Brain microvascular endothelial cell (primary cell): ENCODE measurements at regions not wholly inside any gene's neighbourhood (a gene's known extent, or its start where the extent isn't known, plus 50 kb on each side); places are given as distances from the start of the nearest gene placed in this dataset.

Experiments
- DNase-seq: peaks from one replicate; pipeline ENCODE4 v3.0.0-alpha.2; 2020
- H3K27ac ChIP-seq: fragments of 250-450 bp; sonication (Bioruptor Pico); 2 replicates; pipeline ENCODE4 v1.5.1; 2020; ENCODE audit warnings: mild to moderate bottlenecking, moderate library complexity
- H3K27me3 ChIP-seq: fragments of 250-450 bp; sonication (Bioruptor Pico); replicated peaks from 2 replicates; pipeline ENCODE4 v1.5.1; 2020; ENCODE audit warnings: mild to moderate bottlenecking
- H3K36me3 ChIP-seq: fragments of 250-450 bp; sonication (Bioruptor Pico); replicated peaks from 2 replicates; pipeline ENCODE4 v1.5.1; 2020; ENCODE audit warnings: mild to moderate bottlenecking
- H3K4me3 ChIP-seq: 2 replicates; pipeline ENCODE4 v1.5.1; 2011; ENCODE audit warnings: low read depth, mild to moderate bottlenecking, control low read depth, low read length, moderate library complexity
- in situ Hi-C: cut with HindIII; loops from 2 replicates; pipeline ENCODE4 v1.10.0; 2017; ENCODE audit warnings: low sequenced_read_pairs, low pct_ligation_motif_present
- TF ChIP-seq, protein P1 (sequence below): IDR thresholded peaks from 2 replicates; pipeline ENCODE4 v1.5.1; 2011; ENCODE audit warnings: low read depth, mild to moderate bottlenecking, moderate library complexity, low read length, control low read depth, inconsistent platforms; ENCODE audit errors: missing control alignments

DNA sequence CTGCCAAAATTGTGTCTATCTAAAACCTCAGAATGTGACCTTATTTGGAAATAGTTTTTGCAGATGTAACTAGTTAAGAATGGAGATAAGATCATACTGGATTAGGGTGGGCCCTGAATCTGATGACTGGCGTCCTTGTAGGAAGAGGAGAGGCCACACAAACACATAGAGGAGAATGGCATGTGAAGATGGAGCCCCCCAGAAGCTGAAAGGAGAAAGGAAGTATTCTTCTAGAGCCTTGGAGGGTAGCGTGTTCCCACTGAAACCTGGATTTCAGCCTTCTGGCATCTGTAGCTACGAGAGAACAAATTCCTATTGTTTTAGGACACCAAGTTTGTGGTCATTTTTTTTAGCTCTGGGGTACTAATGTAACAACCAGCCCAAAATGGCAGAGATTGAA lies 423.0 kb upstream of the TPM1 start:
- TF ChIP-seq, protein P1, sequence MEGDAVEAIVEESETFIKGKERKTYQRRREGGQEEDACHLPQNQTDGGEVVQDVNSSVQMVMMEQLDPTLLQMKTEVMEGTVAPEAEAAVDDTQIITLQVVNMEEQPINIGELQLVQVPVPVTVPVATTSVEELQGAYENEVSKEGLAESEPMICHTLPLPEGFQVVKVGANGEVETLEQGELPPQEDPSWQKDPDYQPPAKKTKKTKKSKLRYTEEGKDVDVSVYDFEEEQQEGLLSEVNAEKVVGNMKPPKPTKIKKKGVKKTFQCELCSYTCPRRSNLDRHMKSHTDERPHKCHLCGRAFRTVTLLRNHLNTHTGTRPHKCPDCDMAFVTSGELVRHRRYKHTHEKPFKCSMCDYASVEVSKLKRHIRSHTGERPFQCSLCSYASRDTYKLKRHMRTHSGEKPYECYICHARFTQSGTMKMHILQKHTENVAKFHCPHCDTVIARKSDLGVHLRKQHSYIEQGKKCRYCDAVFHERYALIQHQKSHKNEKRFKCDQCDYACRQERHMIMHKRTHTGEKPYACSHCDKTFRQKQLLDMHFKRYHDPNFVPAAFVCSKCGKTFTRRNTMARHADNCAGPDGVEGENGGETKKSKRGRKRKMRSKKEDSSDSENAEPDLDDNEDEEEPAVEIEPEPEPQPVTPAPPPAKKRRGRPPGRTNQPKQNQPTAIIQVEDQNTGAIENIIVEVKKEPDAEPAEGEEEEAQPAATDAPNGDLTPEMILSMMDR, result no peak
- in situ Hi-C loops, result no loop called here
- DNase-seq, result no peak
- Histone ChIP-seq H3K27ac (no peak overlapping the region), H3K36me3 (no peaks in the 10 kb centered on the region), H3K4me3 (no peak overlapping the region), H3K27me3 (no peaks in the 10 kb centered on the region)

DNA sequence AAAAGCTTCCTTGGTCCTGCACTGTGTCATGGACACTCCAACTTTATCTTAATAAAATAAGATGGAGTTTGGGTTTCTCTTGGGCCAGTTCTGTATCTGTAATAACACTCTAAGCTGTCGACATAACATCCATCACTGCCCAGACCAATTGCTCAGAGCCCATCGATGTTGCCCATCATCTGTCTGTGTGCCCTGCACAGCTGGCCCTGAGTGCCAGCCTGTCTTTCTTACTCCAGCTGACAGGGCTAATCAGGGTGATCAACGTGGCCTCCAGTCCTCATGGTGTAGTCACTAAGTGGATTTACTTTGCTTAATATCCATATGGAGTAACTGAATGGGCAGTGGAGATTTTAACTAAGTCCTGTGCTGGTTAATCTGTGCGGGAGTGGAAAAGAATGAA lies 419.8 kb upstream of the TPM1 start:
- Histone ChIP-seq H3K36me3 (no peaks in the 10 kb centered on the region), H3K27me3 (no peaks in the 10 kb centered on the region), H3K27ac (no peak overlapping the region), H3K4me3 (no peak overlapping the region)
- DNase-seq, result no peak
- in situ Hi-C loops, result no loop called here
- TF ChIP-seq, protein P1, result no peak

DNA sequence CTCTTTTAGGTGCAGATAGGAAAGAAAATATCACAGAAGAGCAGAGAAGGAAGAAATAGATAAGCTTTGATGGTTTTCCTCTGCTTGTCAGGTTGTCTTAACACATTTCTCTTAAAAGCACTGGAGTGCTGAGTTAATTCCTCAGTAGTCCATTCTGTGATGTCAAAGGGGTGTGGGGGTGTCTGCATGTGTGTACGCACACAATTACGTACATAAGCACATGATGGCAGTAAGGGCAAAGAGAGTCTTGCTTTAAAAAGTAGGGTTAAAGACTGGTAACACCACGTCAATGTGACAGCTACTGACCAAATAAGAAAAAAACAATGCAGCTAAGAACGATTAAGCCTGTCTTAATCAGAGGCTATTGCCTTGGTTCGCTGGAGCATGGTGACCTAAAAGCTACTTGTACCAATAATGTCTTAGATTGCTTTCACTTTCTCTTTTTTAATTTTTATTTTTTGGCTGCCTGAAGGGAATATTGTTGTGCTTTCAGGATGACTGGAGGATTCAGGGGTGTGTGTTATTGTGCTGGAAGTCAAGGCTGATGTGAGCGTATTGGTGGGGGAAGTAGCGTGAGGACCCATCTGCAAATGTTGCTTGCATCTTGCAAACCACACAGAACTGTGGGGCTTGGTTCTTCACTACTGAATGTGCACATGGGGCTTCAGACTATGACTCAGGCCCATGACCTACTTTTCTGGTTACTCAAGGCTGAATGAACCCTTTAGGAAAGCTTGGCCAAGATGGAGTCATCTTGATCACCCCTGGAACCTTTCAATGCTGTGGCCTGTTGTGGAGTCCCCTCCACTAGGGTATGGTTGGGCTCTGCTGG lies 417.8 kb upstream of the TPM1 start:
- TF ChIP-seq, protein P1, result no peak
- H3K27ac ChIP-seq, result no peak overlapping the region
- H3K36me3 ChIP-seq, result no peaks in the 10 kb centered on the region
- H3K27me3 ChIP-seq, result no peaks in the 10 kb centered on the region
- in situ Hi-C loops, result no loop called here
- no peak overlapping the region for H3K4me3 ChIP-seq
- DNase-seq, result peak; percentile 42

DNA sequence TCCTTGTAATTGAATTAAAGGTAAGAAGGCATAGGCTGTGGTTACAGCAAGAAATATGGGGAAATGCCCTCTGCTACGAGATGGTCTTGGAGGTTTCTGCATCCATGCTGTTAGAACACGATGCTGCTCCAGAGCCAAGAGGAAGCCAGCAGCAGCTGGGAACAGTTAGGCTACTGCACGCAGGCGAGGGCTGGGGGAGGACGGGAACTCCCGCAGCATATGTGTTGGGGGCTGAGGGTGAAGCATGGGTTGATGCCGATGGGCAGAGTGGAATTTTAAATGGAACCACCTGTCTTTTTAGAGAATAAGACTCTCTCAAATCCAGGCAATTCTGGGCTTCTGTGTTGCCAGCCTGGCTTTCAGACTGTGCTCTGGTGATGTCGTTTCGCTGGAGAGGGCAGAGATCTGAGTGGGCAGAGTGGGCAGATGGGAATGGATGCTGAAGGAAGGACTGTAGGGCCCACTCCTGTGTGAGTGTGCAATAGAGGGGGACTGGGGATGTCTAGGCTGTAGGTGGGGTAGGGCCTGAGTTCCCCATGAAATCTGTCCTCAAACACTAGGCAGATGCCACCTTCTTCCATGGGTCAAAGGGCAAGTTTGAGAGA lies 417.0 kb upstream of the TPM1 start:
- TF ChIP-seq, protein P1, result no peak
- in situ Hi-C loops, result no loop called here
- Histone ChIP-seq H3K27ac (no peak overlapping the region), H3K36me3 (no peaks in the 10 kb centered on the region), H3K27me3 (no peaks in the 10 kb centered on the region), H3K4me3 (no peak overlapping the region)
- DNase-seq, result no peak

DNA sequence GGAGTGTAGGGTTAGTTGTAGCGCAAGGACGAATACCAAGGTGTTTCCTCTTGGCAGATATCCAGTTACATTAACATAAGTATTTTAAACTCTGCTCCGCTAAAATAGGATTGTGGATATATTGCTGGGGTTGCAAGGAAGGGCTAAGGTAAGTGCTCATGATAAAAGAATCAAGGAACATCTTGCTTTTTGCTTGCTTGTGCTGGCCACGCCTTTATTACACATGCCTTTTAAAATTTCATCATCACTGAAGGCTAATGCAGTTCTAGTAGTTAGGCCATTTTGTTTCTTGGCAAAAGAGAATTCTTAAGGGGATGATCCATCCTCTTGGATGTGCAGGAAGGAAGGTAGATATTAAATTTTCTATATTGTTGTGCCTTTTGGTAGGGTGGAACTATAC lies 415.6 kb upstream of the TPM1 start:
- in situ Hi-C loops, result no loop called here
- Histone ChIP-seq H3K4me3 (no peak overlapping the region), H3K27ac (no peak overlapping the region), H3K36me3 (no peaks in the 10 kb centered on the region), H3K27me3 (no peaks in the 10 kb centered on the region)
- DNase-seq, result no peak
- TF ChIP-seq, protein P1, result no peak
